Right cardiac atrium (tissue), 5 donors: ENCODE measurements at regions not wholly inside any gene's neighbourhood (a gene's known extent, or its start where the extent isn't known, plus 50 kb on each side); places are given as distances from the start of the nearest gene placed in this dataset.
"Not testable (repeated sequence)": the region's sequence is repeated elsewhere in the genome, so short reads cannot be mapped to it uniquely, and the experiment has no call there.

Experiments
- ATAC-seq, 2 donors: fragments of 200-7000 bp; cut with Tn5 transposase; one replicate each; pipeline versions ENCODE4 v1.8.0 to v1.9.1; 2020; ENCODE audit warnings: moderate library complexity in 2 of 2, mild to moderate bottlenecking in 1 of 2
- DNase-seq, 3 donors: peaks; one replicate each; pipeline ENCODE4 v3.0.0-alpha.2; 2020
- H3K27ac ChIP-seq: one replicate; pipeline ENCODE4 v1.5.1; 2013; ENCODE audit warnings: mild to moderate bottlenecking, low read length, control low read depth, moderate library complexity
- H3K27me3 ChIP-seq: one replicate; pipeline ENCODE4 v1.6.1; 2013; ENCODE audit not compliant: control insufficient read depth, insufficient read depth
- H3K4me1 ChIP-seq: one replicate; pipeline ENCODE4 v1.6.1; 2013; ENCODE audit warnings: low read length; ENCODE audit not compliant: control insufficient read depth, insufficient read depth
- H3K4me3 ChIP-seq: one replicate; pipeline ENCODE4 v1.5.1; 2013; ENCODE audit warnings: low read length, control low read depth
- H3K9me3 ChIP-seq: one replicate; pipeline ENCODE4 v1.6.1; 2013; ENCODE audit warnings: low read length; ENCODE audit not compliant: control insufficient read depth
- WGBS: extraction: QIAGEN DNeasy Blood & Tissue Kit; methylation state at CpG from one replicate; pipeline ENCODE4 v1.1.7; 2013; 5-methylcytosine and 5-hydroxymethylcytosine counted together
- intact Hi-C, 4 donors: fragments of 100-400 bp; cut with DNase I; formaldehyde crosslinking; loops; one replicate each; pipeline versions ENCODE4 v1.11.0 to v1.14.0; 2022 to 2023
- donor health status: healthy with polysubstance abuse.
- donor health status: DM: no; HTN: yes; CAD: no.
- donor health status: DM: no; HTN: no; CAD: no.
- donor health status: DM: no; HTN: yes; CAD: no; lungs with severe emphysema.
- donor health status: DM: yes; HTN: yes; CAD: no.

DNA sequence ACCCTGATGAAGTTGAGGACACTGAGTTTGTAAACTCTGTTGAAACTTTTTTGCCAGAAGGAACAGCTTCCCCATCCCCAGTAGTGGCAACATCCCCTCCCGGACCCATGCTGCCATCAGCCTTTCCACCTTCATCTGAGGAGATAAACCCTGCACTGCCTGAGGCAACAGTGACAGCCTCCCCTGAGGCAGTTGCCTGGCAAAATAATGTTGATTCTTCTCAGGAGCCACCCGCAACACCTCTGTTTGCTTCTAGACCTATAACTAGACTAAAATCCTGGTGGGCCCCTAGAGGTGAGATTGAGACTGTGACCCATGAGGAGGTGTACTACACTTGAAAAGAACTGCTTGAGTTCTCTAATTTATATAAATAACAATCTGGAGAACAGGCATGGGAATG, 597.6 kb upstream of the NR3C2 start:
- 95% methylated on average over 2 of the region's 2 CpGs for WGBS
- H3K27ac ChIP-seq, H3K4me1 ChIP-seq, ATAC-seq, H3K27me3 ChIP-seq, DNase-seq, H3K9me3 ChIP-seq, intact Hi-C loops, H3K4me3 ChIP-seq: not testable (repeated sequence)

DNA sequence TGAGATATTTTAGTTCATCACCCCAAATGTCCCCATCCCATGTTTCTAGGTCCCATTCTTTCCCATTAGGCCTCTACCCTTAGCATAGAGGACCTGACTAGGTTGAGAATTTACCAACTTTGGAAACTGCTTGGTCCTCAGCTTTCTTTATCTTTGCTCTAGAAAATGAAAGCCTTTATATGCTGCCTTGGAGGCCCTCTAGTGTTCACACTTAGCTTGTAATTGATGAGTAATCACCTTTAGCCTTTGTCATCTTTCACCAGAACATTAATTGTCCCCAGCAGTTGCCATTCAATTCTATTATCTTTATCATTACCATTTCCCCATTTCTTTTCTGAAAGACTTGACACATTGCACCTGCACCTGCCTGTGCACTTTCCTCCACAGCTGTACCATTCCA, 589.2 kb upstream of the NR3C2 start:
- no peak overlapping the region for H3K27ac ChIP-seq
- intact Hi-C loops: no loop called here
- no peaks in the 10 kb centered on the region for H3K9me3 ChIP-seq
- DNase-seq (no peak), ATAC-seq (no peak)
- H3K27me3 ChIP-seq: no peaks in the 10 kb centered on the region
- H3K4me3 ChIP-seq: no peak overlapping the region
- no peaks in the 10 kb centered on the region for H3K4me1 ChIP-seq

DNA sequence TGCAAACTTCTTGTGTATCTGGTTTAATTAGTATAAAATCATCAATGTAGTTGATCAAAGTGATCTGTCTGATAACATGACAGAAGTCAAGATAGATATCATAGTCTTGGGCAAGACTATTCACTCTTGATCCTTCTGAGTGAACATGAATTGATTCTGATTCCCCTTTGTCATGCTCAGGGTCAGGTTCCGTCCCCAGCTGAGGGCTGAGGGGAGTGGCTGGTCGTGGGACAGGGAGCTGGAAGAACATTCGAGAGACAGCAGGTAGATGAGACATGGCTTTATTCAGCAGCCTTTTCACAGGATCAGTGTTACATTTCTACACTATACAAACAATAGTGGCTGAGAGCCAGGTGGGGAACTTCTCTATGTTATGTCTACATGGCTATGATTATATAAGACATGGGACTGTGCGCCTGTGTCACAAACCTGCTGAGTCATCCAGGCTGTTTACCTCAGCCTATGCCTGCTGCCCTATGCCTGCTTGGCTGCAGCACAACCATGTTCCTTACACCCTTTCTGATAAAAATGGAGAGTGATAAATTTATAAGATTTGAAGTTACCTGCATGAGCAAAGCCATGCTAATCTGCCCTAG, 586.9 kb upstream of the NR3C2 start:
- DNase-seq (no peak), ATAC-seq (no peak)
- WGBS: 82% methylated on average over 4 of the region's 4 CpGs
- H3K27me3 ChIP-seq: no peaks in the 10 kb centered on the region
- H3K4me1 ChIP-seq: no peaks in the 10 kb centered on the region
- no peak overlapping the region for H3K4me3 ChIP-seq
- intact Hi-C loops: no loop called here
- H3K27ac ChIP-seq: no peak overlapping the region
- no peaks in the 10 kb centered on the region for H3K9me3 ChIP-seq

DNA sequence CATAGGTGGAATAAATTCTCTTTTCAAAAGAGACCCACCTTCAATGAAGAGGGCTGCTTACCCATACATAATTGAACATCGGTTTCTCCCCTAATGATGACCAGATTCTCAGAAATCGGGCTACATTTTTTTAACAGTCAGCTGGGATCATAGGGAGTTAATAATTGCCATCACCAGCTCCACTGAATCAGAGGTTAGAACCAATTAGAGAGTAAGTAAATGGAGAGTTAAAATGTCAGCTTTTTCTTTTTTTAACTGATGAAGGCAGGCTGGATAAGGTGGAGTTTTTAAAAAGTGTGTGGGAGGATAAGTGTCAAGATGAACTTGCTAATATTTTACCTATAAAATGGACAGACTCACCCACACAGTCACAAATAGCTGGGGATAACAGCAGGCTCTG, 584.5 kb upstream of the NR3C2 start:
- intact Hi-C loops: no loop called here
- no peak overlapping the region for H3K27ac ChIP-seq
- 90% methylated on average over 2 of the region's 2 CpGs for WGBS
- H3K4me1 ChIP-seq: no peaks in the 10 kb centered on the region
- ATAC-seq (no peak), DNase-seq (no peak)
- H3K9me3 ChIP-seq: no peaks in the 10 kb centered on the region
- H3K27me3 ChIP-seq: no peaks in the 10 kb centered on the region
- no peak overlapping the region for H3K4me3 ChIP-seq

DNA sequence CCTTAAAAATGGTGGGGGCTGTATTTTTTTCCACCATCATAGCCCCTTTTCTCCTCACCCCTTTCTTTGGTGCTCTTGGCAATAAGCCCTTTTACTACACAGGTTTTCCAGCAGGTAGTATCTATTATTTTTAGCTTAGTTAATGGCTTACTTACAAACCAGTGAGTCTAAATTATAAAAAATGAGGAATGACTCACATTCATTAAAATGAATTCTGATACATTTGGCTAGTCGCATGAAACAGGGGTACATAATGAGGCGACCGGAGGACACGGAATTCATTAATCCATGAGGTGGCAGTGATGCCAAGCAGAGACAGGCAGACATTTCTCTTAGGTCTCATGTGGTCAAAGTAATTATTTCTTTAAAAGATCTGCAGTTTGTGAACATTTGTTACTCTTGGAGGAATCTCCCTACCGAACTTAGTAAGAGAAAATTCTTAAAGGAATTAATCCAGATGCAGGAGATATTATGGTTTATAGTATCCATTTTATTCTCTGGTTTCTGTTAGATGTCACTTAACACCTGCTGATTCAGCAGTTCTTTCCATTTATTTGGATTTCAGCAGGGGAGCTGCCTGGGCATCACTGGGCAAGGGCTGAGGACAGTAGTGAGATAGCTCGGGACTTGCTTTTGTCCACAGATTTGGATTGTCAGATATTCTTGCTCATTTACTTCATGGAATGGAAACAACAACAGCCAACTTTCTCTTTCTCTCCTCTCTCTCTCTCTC, 575.0 kb upstream of the NR3C2 start:
- H3K27me3 ChIP-seq: no peaks in the 10 kb centered on the region
- 73% methylated on average over 6 of the region's 6 CpGs for WGBS
- ATAC-seq (no peak), DNase-seq (no peak)
- no peaks in the 10 kb centered on the region for H3K4me1 ChIP-seq
- no peaks in the 10 kb centered on the region for H3K9me3 ChIP-seq
- H3K4me3 ChIP-seq: no peak overlapping the region
- no peak overlapping the region for H3K27ac ChIP-seq
- intact Hi-C loops: no loop called here

DNA sequence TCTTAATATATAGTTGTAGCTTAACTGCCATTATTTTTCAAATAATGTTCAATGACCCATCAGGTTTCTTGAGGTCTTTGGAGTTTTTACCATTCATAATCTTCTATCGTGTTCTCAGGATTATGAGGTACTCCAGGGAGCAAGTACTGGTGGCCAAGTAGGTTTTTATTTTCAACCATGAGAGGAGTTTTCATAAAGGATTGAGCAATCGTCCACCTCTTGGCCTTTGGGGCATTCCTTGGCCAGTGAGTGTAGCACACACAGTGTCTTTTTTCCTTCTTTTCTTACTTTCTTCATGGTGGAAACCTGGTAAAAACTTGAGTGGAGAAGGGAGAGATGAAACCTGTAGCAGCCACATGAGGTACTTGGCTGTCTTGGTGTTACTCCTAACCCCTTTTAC, 567.0 kb upstream of the NR3C2 start:
- 75% methylated on average over 2 of the region's 2 CpGs for WGBS
- no peak for DNase-seq
- H3K4me1 ChIP-seq: no peaks in the 10 kb centered on the region
- no peak overlapping the region for H3K27ac ChIP-seq
- no peak for ATAC-seq
- intact Hi-C loops: no loop called here
- H3K9me3 ChIP-seq: no peaks in the 10 kb centered on the region
- H3K4me3 ChIP-seq: no peak overlapping the region
- H3K27me3 ChIP-seq: no peaks in the 10 kb centered on the region

DNA sequence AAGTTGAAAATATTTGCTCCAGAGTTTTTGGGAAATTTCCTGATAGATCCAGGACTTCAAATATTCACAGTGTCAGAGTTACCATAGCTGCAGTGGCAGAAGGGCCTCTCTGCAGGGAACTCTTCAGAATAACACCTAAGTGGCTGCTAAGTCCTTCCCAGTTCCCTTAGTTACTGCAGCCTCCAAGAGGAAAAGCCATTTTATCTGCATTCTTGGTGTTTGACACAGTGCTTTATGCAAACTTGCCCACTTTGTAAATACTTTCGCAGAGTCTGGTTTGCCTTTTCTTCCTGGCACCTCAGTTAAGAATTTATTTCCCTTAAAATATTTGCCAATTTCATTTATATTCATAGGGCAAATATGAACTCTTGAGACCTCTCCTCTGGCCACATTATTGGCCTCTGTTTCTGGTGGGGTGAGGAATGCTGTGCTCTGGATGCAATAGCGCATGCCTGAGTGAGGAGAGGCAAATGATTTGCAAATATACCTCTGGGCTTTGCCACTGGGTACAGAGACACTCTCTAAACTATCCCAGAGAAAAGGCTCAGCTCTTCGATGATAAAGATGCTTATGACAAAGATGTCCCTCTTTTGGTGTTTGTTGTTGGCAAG, 566.3 kb upstream of the NR3C2 start:
- H3K4me1 ChIP-seq: no peaks in the 10 kb centered on the region
- H3K4me3 ChIP-seq: no peak overlapping the region
- intact Hi-C loops: no loop called here
- H3K27ac ChIP-seq: no peak overlapping the region
- WGBS: 85% methylated on average over 3 of the region's 3 CpGs
- DNase-seq (no peak), ATAC-seq (no peak)
- H3K9me3 ChIP-seq: no peaks in the 10 kb centered on the region
- H3K27me3 ChIP-seq: no peaks in the 10 kb centered on the region

DNA sequence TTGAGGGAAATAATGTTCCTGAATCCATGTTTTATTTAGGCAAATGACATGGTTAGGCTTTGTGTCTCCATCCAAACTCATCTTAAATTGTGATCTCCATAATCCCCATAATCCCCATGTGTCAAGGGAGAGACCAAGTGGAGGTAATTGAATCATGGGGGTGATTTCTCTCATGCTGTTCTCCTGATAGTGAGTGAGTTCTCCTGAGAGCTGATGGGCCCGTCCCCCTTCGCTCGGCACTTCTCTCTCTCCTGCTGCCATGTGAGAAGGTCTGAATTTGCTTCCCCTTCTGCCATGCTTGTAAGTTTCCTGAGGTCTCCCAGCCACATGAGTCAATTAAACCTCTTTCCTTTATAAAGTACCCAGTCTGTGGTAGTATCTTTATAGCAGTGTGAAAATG, 563.0 kb upstream of the NR3C2 start:
- no peaks in the 10 kb centered on the region for H3K9me3 ChIP-seq
- no peak overlapping the region for H3K27ac ChIP-seq
- no peak overlapping the region for H3K4me3 ChIP-seq
- H3K27me3 ChIP-seq: no peaks in the 10 kb centered on the region
- ATAC-seq (no peak), DNase-seq (no peak)
- H3K4me1 ChIP-seq: no peaks in the 10 kb centered on the region
- intact Hi-C loops: no loop called here
- WGBS: 96% methylated on average over 3 of the region's 3 CpGs

DNA sequence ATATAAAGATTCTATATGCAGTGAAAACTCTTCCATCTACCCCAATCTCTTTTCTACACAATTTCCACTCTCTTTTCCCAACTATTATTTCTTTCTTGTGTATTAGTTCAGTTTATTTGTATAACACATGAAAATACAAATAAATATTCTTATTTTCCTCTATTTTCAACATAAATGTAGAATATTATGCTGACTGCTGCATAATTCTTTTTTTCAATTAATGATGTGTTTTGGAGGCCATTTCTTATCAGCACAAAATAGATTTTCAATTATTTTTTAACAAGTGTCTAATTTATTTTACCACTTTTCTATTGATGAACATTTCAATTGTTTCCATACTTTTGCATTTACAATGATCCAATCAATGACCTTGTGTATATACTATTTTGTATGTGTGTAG, 557.7 kb upstream of the NR3C2 start:
- no peaks in the 10 kb centered on the region for H3K9me3 ChIP-seq
- no peak for DNase-seq
- intact Hi-C loops: no loop called here
- H3K4me1 ChIP-seq: no peaks in the 10 kb centered on the region
- no peak overlapping the region for H3K27ac ChIP-seq
- no peaks in the 10 kb centered on the region for H3K27me3 ChIP-seq
- ATAC-seq: no peak
- no peak overlapping the region for H3K4me3 ChIP-seq

DNA sequence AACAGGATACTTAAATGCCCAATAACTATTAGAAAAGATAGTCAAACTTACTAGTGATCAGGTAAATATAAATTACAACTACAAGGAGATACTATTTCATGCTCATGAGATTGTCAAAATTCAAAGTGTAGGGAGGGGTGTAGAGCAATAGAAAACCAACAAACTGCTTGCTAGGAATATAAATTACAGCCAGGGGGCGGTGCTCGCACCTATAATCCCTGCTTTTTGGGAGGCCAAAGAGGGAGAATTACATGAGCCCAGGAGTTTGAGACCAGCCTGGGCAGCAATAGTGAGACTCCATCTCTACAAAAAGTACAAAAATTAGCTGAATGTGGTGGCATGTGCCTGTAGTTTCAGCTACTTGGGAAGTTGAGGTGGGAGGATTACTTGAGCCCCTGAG, 556.5 kb upstream of the NR3C2 start:
- intact Hi-C loops: no loop called here
- DNase-seq (no peak), ATAC-seq (no peak)
- Histone ChIP-seq H3K27me3 (no peaks in the 10 kb centered on the region), H3K9me3 (no peaks in the 10 kb centered on the region), H3K4me3 (no peak overlapping the region), H3K4me1 (no peaks in the 10 kb centered on the region), H3K27ac (no peak overlapping the region)
- 69% methylated on average over 2 of the region's 2 CpGs for WGBS

DNA sequence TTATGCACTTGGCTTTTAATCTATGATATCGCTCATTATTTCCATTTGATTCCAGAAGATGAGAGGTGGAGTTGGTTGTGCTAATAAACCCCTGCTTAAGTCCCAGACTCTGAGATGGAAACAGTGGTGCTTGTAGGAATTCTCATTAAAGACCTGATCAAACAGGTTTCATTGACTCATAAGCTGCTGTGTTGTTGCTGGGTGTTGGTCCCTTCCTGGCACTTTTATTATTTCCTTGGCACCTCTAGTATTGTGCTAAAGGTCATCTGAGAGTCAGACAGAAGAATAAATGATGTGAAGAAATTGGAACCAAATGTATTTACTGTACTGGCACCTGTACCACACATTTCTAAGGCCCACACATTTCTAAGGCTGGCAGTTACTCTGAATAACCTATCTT, 544.7 kb upstream of the NR3C2 start:
- intact Hi-C loops: no loop called here
- no peaks in the 10 kb centered on the region for H3K27me3 ChIP-seq
- ATAC-seq (no peak), DNase-seq (no peak)
- no peaks in the 10 kb centered on the region for H3K4me1 ChIP-seq
- no peak overlapping the region for H3K4me3 ChIP-seq
- H3K9me3 ChIP-seq: no peaks in the 10 kb centered on the region
- H3K27ac ChIP-seq: no peak overlapping the region
- WGBS: 49% methylated on average over 1 of the region's 1 CpG
